OCI-LY3 (cell line): ENCODE measurements at regions not wholly inside any gene's neighbourhood (a gene's known extent, or its start where the extent isn't known, plus 50 kb on each side); places are given as distances from the start of the nearest gene placed in this dataset.

Experiments used
- CTCF ChIP-seq: fragments of 200-600, 300-600 bp; sonication (generic); IDR thresholded peaks from 2 replicates; pipeline ENCODE4 v1.5.1; 2014; ENCODE audit warnings: antibody characterized with exemption, low read length, low read depth
- EZH2phosphoT487 ChIP-seq: fragments of 200-600 bp; shearing (Covaris generic); IDR thresholded peaks from 2 replicates; pipeline ENCODE4 v1.6.1; 2018; ENCODE audit warnings: antibody characterized with exemption, mixed run types, low read depth

- TF ChIP-seq CTCF (no peak), EZH2phosphoT487 (no peak)
Measured at GRCh38 chr6:170091000-170091638, 199.8 kb downstream of the DLL1 start.
